OCI-LY3 (cell line): ENCODE measurements at regions not wholly inside any gene's neighbourhood (a gene's known extent, or its start where the extent isn't known, plus 50 kb on each side); places are given as distances from the start of the nearest gene placed in this dataset.
"Not testable (repeated sequence)": the region's sequence is repeated elsewhere in the genome, so short reads cannot be mapped to it uniquely, and the experiment has no call there.

Experiments
- H2AFZ ChIP-seq: fragments of 200-600, 300-600 bp; shearing (Covaris generic); 2 replicates; pipeline ENCODE4 v1.6.0; 2014; ENCODE audit warnings: antibody characterized with exemption, low read depth, low read length
- H3K27ac ChIP-seq: fragments of 200-600, 300-600 bp; sonication (generic); 2 replicates; pipeline ENCODE4 v1.5.1; 2014; ENCODE audit warnings: mild to moderate bottlenecking, low read length, moderate library complexity, mixed read lengths
- H3K27me3 ChIP-seq: fragments of 200-600, 300-600 bp; sonication (generic); 2 replicates; pipeline ENCODE4 v1.6.1; 2014; ENCODE audit warnings: low read depth, low read length, mixed read lengths
- H3K36me3 ChIP-seq: fragments of 200-600, 300-600 bp; sonication (generic); replicated peaks from 2 replicates; pipeline ENCODE3; 2014; ENCODE audit warnings: low read depth, low read length, mixed read lengths
- H3K4me1 ChIP-seq: fragments of 300-600, 200-600 bp; sonication (generic); 2 replicates; pipeline ENCODE4 v1.6.1; 2014; ENCODE audit warnings: low read length, mixed read lengths
- H3K4me2 ChIP-seq: fragments of 200-600, 300-600 bp; sonication (generic); 2 replicates; pipeline ENCODE4 v1.6.1; 2014; ENCODE audit warnings: low read length, mixed read lengths
- H3K4me3 ChIP-seq: fragments of 300-600, 200-600 bp; sonication (generic); 2 replicates; pipeline ENCODE4 v1.5.1; 2014; ENCODE audit warnings: antibody characterized with exemption, mild to moderate bottlenecking, low read length, moderate library complexity
- H3K79me2 ChIP-seq: fragments of 300-600, 200-600 bp; shearing (Covaris generic); 2 replicates; pipeline ENCODE4 v1.6.1; 2014; ENCODE audit warnings: mild to moderate bottlenecking, low read length, mixed read lengths
- H3K9ac ChIP-seq: fragments of 300-600, 200-600 bp; shearing (Covaris generic); 2 replicates; pipeline ENCODE4 v1.6.0; 2014; ENCODE audit warnings: mild to moderate bottlenecking, low read length, moderate library complexity
- H3K9me3 ChIP-seq: fragments of 200-600, 300-600 bp; shearing (Covaris generic); 2 replicates; pipeline ENCODE4 v1.6.1; 2014; ENCODE audit warnings: low read length, mixed read lengths; ENCODE audit not compliant: insufficient read depth
- H4K20me1 ChIP-seq: fragments of 200-600, 300-600 bp; sonication (generic); 2 replicates; pipeline ENCODE4 v1.6.1; 2016; ENCODE audit warnings: low read length, mixed read lengths; ENCODE audit not compliant: insufficient read depth
- EZH2phosphoT487 ChIP-seq: fragments of 200-600 bp; shearing (Covaris generic); IDR thresholded peaks from 2 replicates; pipeline ENCODE4 v1.6.1; 2018; ENCODE audit warnings: antibody characterized with exemption, mixed run types, low read depth
- TF ChIP-seq, protein P1 (sequence below): fragments of 200-600, 300-600 bp; sonication (generic); IDR thresholded peaks from 2 replicates; pipeline ENCODE4 v1.5.1; 2014; ENCODE audit warnings: antibody characterized with exemption, low read length, low read depth

DNA sequence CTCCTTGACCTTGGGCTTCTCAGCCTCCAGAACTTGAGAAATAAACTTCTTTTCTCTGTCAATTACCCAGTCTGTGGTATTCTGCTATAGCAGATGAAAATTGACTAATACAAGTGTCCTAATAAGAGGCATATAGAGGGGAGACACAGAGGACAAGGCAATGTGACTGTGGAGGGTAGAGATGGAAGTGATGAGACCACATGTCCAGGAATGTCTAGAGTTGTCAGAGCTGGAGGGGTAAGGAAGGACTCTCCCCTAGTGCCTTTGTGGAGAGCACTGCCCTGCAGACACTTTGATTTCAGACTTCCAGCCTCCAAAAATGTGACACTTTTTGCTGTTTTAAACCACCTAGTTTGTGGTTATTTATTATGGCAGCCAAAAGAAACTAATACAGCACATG is 74.4 kb downstream of the ACKR3 start:
- Histone ChIP-seq H3K4me1 (no peaks in the 10 kb centered on the region), H3K9ac (no peak overlapping the region), H3K36me3 (no peaks in the 10 kb centered on the region), H3K27ac (no peak overlapping the region), H3K27me3 (no peaks in the 10 kb centered on the region), H3K9me3 (no peaks in the 10 kb centered on the region), H4K20me1 (no peaks in the 10 kb centered on the region), H3K4me2 (no peak overlapping the region), H2AFZ (no peak overlapping the region), H3K4me3 (no peak overlapping the region), H3K79me2 (no peaks in the 10 kb centered on the region)
- no peak for TF ChIP-seq EZH2phosphoT487
- TF ChIP-seq, protein P1, sequence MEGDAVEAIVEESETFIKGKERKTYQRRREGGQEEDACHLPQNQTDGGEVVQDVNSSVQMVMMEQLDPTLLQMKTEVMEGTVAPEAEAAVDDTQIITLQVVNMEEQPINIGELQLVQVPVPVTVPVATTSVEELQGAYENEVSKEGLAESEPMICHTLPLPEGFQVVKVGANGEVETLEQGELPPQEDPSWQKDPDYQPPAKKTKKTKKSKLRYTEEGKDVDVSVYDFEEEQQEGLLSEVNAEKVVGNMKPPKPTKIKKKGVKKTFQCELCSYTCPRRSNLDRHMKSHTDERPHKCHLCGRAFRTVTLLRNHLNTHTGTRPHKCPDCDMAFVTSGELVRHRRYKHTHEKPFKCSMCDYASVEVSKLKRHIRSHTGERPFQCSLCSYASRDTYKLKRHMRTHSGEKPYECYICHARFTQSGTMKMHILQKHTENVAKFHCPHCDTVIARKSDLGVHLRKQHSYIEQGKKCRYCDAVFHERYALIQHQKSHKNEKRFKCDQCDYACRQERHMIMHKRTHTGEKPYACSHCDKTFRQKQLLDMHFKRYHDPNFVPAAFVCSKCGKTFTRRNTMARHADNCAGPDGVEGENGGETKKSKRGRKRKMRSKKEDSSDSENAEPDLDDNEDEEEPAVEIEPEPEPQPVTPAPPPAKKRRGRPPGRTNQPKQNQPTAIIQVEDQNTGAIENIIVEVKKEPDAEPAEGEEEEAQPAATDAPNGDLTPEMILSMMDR = no peak

DNA sequence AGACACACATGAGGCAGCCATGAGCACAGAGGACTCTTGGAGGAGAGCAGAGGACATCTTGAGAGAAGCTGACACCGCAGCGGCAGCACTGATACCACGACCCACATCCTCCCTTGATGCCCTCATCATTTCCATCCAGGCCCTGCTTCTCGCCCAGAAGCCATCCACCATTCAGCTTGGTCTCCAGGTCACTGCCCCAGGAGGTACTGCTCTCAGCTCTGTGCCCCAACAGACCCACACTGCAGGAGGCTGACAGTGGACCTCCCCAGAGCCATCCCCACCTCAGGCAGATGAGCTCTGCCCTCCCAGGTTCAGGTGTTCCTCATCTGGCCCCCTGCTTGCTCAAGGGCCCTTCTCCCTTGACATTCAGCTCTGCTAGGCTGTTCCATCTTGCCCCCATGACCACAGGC is 74.9 kb downstream of the ACKR3 start:
- Histone ChIP-seq H3K9ac (no peak overlapping the region), H3K27ac (no peak overlapping the region), H3K9me3 (no peaks in the 10 kb centered on the region), H3K27me3 (no peaks in the 10 kb centered on the region), H3K79me2 (no peaks in the 10 kb centered on the region), H2AFZ (no peak overlapping the region), H3K4me3 (no peak overlapping the region), H3K4me2 (no peak overlapping the region), H3K36me3 (no peaks in the 10 kb centered on the region), H3K4me1 (no peaks in the 10 kb centered on the region), H4K20me1 (no peaks in the 10 kb centered on the region)
- TF ChIP-seq, protein P1 = no peak
- no peak for TF ChIP-seq EZH2phosphoT487

DNA sequence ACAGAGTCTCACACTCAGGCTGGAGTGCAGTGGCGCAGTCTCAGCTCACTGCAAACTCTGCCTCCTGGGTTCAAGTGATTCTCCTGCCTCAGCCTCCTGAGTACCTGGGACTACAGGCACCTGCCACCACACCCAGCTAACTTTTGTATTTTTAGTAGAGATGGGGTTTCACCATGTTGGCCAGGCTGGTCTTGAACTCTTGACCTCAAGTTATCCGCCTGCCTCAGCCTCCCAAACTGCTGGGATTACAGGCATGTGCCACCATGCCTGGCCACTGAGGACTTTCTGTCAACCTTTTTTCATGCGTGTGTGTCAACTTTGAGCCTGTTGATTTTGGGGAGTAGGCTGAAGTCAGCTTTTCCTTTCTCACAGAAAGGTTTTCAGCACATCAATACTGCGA is 75.5 kb downstream of the ACKR3 start:
- not testable (repeated sequence) for H3K4me1 ChIP-seq, H3K36me3 ChIP-seq, H4K20me1 ChIP-seq, H3K9me3 ChIP-seq, H2AFZ ChIP-seq, H3K79me2 ChIP-seq, H3K27me3 ChIP-seq, H3K9ac ChIP-seq, H3K4me2 ChIP-seq, H3K4me3 ChIP-seq, H3K27ac ChIP-seq

DNA sequence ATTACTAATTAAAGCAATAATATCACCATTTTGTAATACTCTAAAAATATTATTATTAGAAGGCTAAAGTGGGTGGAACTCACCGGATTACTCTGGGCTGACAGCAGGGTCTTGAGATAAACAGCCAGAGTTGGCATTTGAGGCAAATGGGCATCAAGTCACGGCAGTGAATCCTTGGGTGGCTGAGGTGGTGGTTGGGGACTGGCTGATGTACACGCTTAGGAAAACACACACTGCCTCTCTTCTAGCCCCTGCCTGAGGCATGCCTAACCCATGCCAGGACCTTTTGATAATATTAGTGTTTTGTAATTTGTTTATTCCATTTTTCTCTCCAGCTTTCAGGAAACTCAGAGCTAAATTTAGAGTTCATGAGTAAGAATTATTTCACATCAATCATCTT is 76.8 kb downstream of the ACKR3 start:
- H2AFZ ChIP-seq = no peak overlapping the region
- no peaks in the 10 kb centered on the region for H3K36me3 ChIP-seq
- no peak overlapping the region for H3K27ac ChIP-seq
- H3K79me2 ChIP-seq = no peaks in the 10 kb centered on the region
- no peak overlapping the region for H3K9ac ChIP-seq
- no peak overlapping the region for H3K4me2 ChIP-seq
- H3K9me3 ChIP-seq = no peaks in the 10 kb centered on the region
- no peak overlapping the region for H3K4me3 ChIP-seq
- no peak for TF ChIP-seq EZH2phosphoT487
- TF ChIP-seq, protein P1 = no peak
- no peaks in the 10 kb centered on the region for H4K20me1 ChIP-seq
- H3K27me3 ChIP-seq = no peaks in the 10 kb centered on the region
- no peaks in the 10 kb centered on the region for H3K4me1 ChIP-seq

DNA sequence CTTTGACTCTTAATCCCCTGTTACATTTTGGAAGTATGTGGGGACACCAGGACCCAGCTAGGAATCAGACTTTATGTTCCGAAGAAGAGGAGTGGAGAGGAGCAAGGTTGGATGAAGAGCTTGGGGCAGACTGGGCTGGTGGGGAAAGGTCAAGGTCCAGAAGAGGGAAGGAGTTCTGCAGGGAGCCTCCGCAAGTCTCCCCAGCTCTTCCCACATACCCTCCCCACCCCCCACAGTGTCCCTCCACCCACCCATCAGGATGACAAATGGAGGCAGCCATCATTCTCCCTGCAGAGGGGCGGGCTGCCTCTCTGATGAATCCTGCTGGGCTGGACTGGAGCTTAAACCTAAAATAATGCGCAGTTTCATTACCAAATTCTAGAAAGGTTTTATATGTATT is 77.2 kb downstream of the ACKR3 start:
- H3K27me3 ChIP-seq = no peaks in the 10 kb centered on the region
- no peak overlapping the region for H3K27ac ChIP-seq
- no peaks in the 10 kb centered on the region for H3K9me3 ChIP-seq
- H3K79me2 ChIP-seq = no peaks in the 10 kb centered on the region
- H4K20me1 ChIP-seq = no peaks in the 10 kb centered on the region
- H3K9ac ChIP-seq = no peak overlapping the region
- no peak overlapping the region for H3K4me3 ChIP-seq
- no peaks in the 10 kb centered on the region for H3K36me3 ChIP-seq
- TF ChIP-seq, protein P1 = no peak
- TF ChIP-seq EZH2phosphoT487 = no peak
- no peaks in the 10 kb centered on the region for H3K4me1 ChIP-seq
- no peak overlapping the region for H3K4me2 ChIP-seq
- no peak overlapping the region for H2AFZ ChIP-seq
